K562 (cell line): ENCODE measurements at regions not wholly inside any gene's neighbourhood (a gene's known extent, or its start where the extent isn't known, plus 50 kb on each side); places are given as distances from the start of the nearest gene placed in this dataset.

Source experiments
- CC2D1A ChIP-seq: fragments of 450-650 bp; IDR thresholded peaks from 2 replicates; pipeline ENCODE4 v1.6.1; 2017; ENCODE audit warnings: mild to moderate bottlenecking
- PTRF ChIP-seq: fragments of 450-650 bp; IDR thresholded peaks from 2 replicates; pipeline ENCODE4 v1.6.1; 2016; ENCODE audit warnings: mild to moderate bottlenecking, missing genetic modification characterization, missing compliant biosample characterization
- ZNF75A ChIP-seq: fragments of 450-650 bp; formaldehyde crosslinking; IDR thresholded peaks from 2 replicates; pipeline ENCODE4 v1.4.0; 2020; ENCODE audit warnings: mild to moderate bottlenecking
- TF ChIP-seq, protein P1 (sequence below), 2 experiments: fragments of 450-650 bp; formaldehyde crosslinking in 1 of 2; IDR thresholded peaks; 2 replicates each; pipeline versions ENCODE4 v1.4.0 to v1.6.1; 2014 to 2020; ENCODE audit warnings: mild to moderate bottlenecking in 2 of 2, borderline replicate concordance in 1 of 2, low read depth in 1 of 2

DNA sequence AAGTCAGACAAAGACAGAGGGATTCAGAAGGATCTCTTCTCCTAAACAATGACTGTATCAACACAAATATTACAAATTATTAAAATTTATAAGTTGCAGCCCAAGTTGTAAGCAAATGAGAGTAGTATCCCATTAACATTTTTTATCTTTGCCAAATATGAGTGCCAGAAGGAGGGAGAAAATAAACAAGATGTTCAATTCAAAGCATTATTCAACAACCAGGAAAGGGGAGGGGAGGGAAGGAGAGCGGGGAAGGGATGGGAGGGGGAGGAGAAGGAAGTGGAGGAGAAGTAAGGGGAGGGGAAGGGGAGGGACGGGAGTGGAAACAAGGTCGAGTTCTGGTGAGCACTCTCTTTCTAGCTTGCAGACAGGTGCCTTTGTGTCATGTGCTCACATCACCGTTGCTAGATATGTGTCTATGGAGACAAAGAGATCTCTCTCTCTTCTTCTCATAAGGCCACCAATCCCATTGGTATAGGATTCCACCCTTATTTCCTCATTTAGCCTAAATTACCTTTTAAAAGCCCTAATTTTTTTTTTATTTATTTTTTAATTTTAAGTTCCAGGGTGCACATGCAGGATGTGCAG, 679.6 kb upstream of the CHAC2 start (continued):
- TF ChIP-seq, protein P1, sequence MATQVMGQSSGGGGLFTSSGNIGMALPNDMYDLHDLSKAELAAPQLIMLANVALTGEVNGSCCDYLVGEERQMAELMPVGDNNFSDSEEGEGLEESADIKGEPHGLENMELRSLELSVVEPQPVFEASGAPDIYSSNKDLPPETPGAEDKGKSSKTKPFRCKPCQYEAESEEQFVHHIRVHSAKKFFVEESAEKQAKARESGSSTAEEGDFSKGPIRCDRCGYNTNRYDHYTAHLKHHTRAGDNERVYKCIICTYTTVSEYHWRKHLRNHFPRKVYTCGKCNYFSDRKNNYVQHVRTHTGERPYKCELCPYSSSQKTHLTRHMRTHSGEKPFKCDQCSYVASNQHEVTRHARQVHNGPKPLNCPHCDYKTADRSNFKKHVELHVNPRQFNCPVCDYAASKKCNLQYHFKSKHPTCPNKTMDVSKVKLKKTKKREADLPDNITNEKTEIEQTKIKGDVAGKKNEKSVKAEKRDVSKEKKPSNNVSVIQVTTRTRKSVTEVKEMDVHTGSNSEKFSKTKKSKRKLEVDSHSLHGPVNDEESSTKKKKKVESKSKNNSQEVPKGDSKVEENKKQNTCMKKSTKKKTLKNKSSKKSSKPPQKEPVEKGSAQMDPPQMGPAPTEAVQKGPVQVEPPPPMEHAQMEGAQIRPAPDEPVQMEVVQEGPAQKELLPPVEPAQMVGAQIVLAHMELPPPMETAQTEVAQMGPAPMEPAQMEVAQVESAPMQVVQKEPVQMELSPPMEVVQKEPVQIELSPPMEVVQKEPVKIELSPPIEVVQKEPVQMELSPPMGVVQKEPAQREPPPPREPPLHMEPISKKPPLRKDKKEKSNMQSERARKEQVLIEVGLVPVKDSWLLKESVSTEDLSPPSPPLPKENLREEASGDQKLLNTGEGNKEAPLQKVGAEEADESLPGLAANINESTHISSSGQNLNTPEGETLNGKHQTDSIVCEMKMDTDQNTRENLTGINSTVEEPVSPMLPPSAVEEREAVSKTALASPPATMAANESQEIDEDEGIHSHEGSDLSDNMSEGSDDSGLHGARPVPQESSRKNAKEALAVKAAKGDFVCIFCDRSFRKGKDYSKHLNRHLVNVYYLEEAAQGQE (IDR thresholded peaks at IDR 0.05; ENCODE audit: borderline replicate concordance), result no peak
- TF ChIP-seq, protein P1 (CRISPR knock-in tag; IDR thresholded peaks at IDR 0.05; ENCODE audit: low read depth), result no peak
- TF ChIP-seq CC2D1A (no peak), PTRF (tag) (no peak), ZNF75A (CRISPR knock-in tag) (no peak)
